AG20443 (cell line): ENCODE measurements at regions not wholly inside any gene's neighbourhood (a gene's known extent, or its start where the extent isn't known, plus 50 kb on each side); places are given as distances from the start of the nearest gene placed in this dataset.
A peak's percentile ranks its signal among the peaks of the same experiment; 100 is the strongest.
"Not testable (repeated sequence)": the region's sequence is repeated elsewhere in the genome, so short reads cannot be mapped to it uniquely, and the experiment has no call there.

Experiments
- DNase-seq: peaks from one replicate; pipeline ENCODE4 v3.0.0; 2012; ENCODE audit warnings: low spot score, mixed read lengths

GRCh38 chr14:80291101-80291500, 79.8 kb upstream of the DIO2 start:
- no peak for DNase-seq

DNA sequence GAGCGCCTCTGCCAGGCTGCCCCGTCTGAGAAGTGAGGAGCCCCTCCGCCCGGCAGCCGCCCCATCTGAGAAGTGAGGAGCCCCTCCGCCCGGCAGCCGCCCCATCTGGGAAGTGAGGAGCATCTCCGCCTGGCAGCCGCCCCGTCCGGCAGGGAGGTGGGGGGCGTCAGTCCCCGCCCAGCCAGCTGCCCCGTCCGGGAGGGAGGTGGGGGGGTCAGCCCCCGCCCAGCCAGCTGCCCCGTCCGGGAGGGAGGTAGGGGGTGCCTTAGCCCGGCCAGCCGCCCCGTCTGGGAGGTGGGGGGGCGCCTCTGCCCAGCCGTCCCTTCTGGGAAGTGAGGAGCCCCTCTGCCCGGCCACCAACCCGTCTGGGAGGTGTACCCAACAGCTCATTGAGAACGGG, 75.4 kb upstream of the DIO2 start:
- DNase-seq, result not testable (repeated sequence)

GRCh38 chr14:80278293-80279023, 67.2 kb upstream of the DIO2 start:
- peak; percentile 11 for DNase-seq

DNA sequence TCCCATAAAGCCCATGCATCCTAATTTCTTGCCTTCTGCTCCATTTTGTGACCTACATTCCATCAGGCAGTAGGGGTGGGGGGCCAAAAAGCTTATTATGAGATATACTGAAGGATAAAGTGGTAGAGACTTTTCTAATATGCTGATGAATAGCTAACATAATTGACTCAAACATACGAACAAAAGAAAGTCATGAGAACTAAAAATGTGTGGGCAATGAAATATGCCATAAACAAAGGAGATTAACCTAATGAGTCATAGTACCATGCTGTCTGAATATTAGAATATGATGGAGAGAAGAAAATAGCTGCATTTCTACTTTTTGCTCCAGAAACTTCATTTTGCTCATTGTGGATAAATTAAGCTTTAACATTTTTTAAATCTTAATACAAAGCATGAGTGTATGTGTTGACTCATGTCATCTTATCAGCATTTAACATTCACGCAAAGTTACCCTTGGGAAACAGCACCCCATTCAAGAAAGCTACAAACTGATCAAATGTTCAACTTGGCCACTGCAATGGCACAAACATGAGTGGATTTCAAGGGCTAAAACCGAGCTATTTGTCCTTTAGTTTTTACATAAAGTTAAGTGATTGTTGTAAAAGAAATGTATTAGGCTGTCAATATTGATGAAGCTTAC, 64.0 kb upstream of the DIO2 start:
- peak; percentile 14 for DNase-seq

- not testable (repeated sequence) for DNase-seq
Measured at GRCh38 chr14:80274310-80274709, 63.0 kb upstream of the DIO2 start.

GRCh38 chr14:80271389-80271788, 60.1 kb upstream of the DIO2 start:
- DNase-seq, result no peak

- DNase-seq, result no peak
Measured at GRCh38 chr14:80269353-80269925, 58.1 kb upstream of the DIO2 start.

DNA sequence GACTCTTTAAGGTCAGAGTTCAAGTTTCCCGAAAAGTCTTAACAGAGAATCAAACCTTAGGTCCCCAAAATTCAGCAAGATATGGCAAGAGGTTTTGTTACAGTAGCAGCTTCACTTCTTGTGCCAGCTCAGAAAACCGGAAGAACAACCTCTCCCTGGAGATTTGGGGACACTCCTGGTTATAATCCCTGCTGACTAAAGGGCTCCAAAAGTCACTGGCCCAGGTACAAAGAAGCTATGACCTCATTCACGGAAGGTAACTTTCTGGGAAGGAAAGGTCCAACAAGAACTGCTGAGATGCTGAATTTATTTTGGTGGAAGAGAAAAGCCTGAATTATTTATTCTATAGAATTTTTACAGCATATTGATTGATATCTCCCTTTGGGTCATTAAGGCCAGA, 55.6 kb upstream of the DIO2 start:
- DNase-seq, result no peak

- no peak for DNase-seq
Measured at GRCh38 chr14:80264702-80265101, 53.4 kb upstream of the DIO2 start.
